ENCODE measurements at regions not wholly inside any gene's neighbourhood (a gene's known extent, or its start where the extent isn't known, plus 50 kb on each side); places are given as distances from the start of the nearest gene placed in this dataset.

DNA sequence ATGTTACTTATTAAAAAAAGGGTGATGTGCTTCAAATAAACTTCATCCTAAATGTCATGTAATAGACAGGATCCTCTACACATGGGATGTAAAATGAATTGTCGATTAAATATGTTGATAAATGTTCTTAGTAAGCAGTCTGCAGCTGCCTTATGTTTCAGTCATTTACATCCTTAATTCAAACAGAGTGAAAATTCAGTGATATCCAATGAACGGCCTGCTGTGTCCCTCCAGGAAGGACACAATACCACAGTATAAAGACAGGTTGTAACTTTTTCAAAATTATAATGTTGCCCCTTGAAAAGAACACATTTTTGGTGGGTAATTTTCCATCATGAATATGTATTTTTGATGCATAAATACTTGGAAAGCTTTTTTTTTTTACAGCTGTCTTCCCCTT is 266.5 kb upstream of the SEMA3A start:
- ATAC-seq (no peak), FAIRE-seq (no peak), DNase-seq (ENCODE audit: low read depth in 1 of 2, low spot score in 1 of 2) (no peak)
- TF ChIP-seq NR3C1 (IDR thresholded peaks at IDR 0.05) = no peak
- TF ChIP-seq, protein P1, sequence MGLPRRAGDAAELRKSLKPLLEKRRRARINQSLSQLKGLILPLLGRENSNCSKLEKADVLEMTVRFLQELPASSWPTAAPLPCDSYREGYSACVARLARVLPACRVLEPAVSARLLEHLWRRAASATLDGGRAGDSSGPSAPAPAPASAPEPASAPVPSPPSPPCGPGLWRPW (IDR thresholded peaks at IDR 0.05) = no peak
- TF ChIP-seq RFX5 (IDR thresholded peaks at IDR 0.05) = no peak
- TF ChIP-seq POLR2AphosphoS2 (conservative IDR thresholded peaks at IDR 0.05; ENCODE audit: low read length) = no peak
- TF ChIP-seq CBX8 (IDR thresholded peaks at IDR 0.05) = no peak
- no peak for TF ChIP-seq NPAS2 (CRISPR knock-in tag; IDR thresholded peaks at IDR 0.05; ENCODE audit: borderline replicate concordance)
- TF ChIP-seq ZC3H11A (IDR thresholded peaks at IDR 0.05) = no peak
- no peak for TF ChIP-seq EHMT2 (IDR thresholded peaks at IDR 0.05; ENCODE audit: low read depth)
- TF ChIP-seq KDM5A (IDR thresholded peaks at IDR 0.05) = no peak
- WGBS (ENCODE audit: missing lambda C conversion rate) = 75% methylated on average over 2 of the region's 2 CpGs
- H3K9me3 ChIP-seq = no peaks in the 10 kb centered on the region
- CTCF ChIA-PET = no interaction called here
- POLR2A ChIA-PET = no interaction called here
- H3K4me3 ChIP-seq = no peak overlapping the region
- H3K4me2 ChIP-seq = no peak overlapping the region
- H3K27ac ChIP-seq = no peak overlapping the region
- H3K4me1 ChIP-seq = no peaks in the 10 kb centered on the region

DNA sequence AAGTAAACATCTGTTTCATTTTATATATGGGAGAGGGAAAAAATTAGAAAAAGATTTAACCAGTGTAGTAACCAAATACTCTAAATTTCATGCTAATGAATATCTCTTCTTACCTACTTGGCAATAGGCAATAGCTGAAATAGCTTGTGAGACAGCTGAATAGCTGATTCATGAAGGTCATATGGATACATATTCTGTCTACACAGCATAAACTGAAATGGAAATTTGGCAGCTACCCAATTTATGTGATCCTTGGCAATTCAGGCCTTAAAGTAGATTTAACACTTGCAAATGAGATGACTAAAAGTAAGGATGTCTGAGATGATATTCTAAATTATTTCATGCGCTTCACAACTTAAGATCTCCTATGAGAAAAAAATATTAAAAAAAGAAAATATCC is 261.2 kb upstream of the SEMA3A start:
- CTCF ChIA-PET = interaction anchor here (0.6 kb wide), 1 partner anchor 805 kb away, joined by 3 read pairs; no protein-coding TSS in a partner anchor
- no peak for ATAC-seq
- WGBS (ENCODE audit: missing lambda C conversion rate) = 98% methylated on average over 1 of the region's 1 CpG

DNA sequence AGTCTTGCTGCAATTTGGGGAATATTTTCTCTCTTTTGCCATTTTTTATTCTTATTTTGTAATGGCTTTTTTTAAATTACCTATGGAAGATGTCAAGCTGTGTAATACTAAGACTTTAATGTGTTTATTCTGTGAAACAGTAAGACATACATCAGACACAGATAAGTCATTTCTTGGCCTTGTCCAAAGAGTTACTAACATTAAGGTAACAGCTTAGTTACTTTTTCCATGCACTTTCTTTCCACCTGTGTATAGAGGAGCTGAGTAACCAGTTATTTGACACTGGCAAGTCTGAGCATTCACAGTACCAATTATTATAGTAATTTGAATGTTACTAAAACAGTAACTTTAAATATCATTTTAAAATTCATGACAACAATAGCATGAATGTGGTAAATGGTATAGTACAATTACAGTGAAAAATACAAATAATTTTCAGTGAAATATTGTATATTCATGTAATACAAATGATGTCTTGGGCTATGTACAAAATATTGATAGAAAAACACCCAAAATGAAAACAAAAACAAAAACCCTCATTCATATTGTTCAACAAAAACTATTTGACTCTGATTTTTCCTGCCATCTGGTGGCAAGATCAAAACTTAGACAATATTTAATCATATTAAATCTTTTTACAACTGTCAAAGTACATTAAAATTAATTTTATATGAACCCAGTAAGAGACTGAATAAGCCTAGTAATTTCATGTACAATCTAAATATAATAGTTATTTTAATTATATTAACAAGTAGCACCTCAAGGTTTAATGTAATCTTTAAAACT is 259.8 kb upstream of the SEMA3A start:
- CTCF ChIA-PET = no interaction called here
- ATAC-seq (no peak), DNase-seq (ENCODE audit: low read depth in 1 of 2, low spot score in 1 of 2) (no peak)

More for the DNA sequence above, 261.2 kb upstream of the SEMA3A start:
- H3K4me2 ChIP-seq = no peak overlapping the region
- H3K4me3 ChIP-seq = no peak overlapping the region
- FAIRE-seq (no peak), DNase-seq (ENCODE audit: low read depth in 1 of 2, low spot score in 1 of 2) (no peak)
- no peaks in the 10 kb centered on the region for H3K9me3 ChIP-seq
- H3K4me1 ChIP-seq = peaks cover 7% of the 10 kb centered on the region
- POLR2A ChIA-PET = no interaction called here
- no peak overlapping the region for H3K27ac ChIP-seq
- TF ChIP-seq BHLHE40 (IDR thresholded peaks at IDR 0.05; ENCODE audit: low read depth, low read length) = no peak
- TF ChIP-seq NFE2L2 (conservative IDR thresholded peaks at IDR 0.05; ENCODE audit: low read length) = no peak
- no peak for TF ChIP-seq SREBF2 (IDR thresholded peaks at IDR 0.05)
- peak; percentile 90 for TF ChIP-seq MAFK (IDR thresholded peaks at IDR 0.05; ENCODE audit: partially characterized antibody)
- TF ChIP-seq NPAS2 (CRISPR knock-in tag; IDR thresholded peaks at IDR 0.05; ENCODE audit: borderline replicate concordance) = no peak
- no peak for TF ChIP-seq FOSB (CRISPR knock-in tag; IDR thresholded peaks at IDR 0.05)

More for the DNA sequence above, 259.8 kb upstream of the SEMA3A start:
- no peak overlapping the region for H3K4me3 ChIP-seq
- no peaks in the 10 kb centered on the region for H3K9me3 ChIP-seq
- peaks cover 13% of the 10 kb centered on the region for H3K4me1 ChIP-seq
- FAIRE-seq = no peak
- POLR2A ChIA-PET = no interaction called here
- H3K27ac ChIP-seq = no peak overlapping the region
- TF ChIP-seq HOXA7 (CRISPR knock-in tag; IDR thresholded peaks at IDR 0.05) (no peak), RAD21 (conservative IDR thresholded peaks at IDR 0.05 in 1 of 2, IDR thresholded peaks at IDR 0.05 in 1 of 2) (peak; percentile 36 to 54), EHF (CRISPR knock-in tag; IDR thresholded peaks at IDR 0.05) (no peak), CBX2 (IDR thresholded peaks at IDR 0.05; ENCODE audit: borderline replicate concordance, low read depth) (no peak), RNF2 (IDR thresholded peaks at IDR 0.05; ENCODE audit: borderline replicate concordance, low read depth) (no peak), POLR2AphosphoS2 (conservative IDR thresholded peaks at IDR 0.05; ENCODE audit: low read length) (no peak), SMC3 (IDR thresholded peaks at IDR 0.05) (peak; percentile 61; the same call in 2 of the 3 replicates), CEBPB (IDR thresholded peaks at IDR 0.05) (no peak), POLR2A (IDR thresholded peaks at IDR 0.05; ENCODE audit: low read length) (no peak), NFE2L2 (conservative IDR thresholded peaks at IDR 0.05; ENCODE audit: low read length) (no peak), JUNB (IDR thresholded peaks at IDR 0.05) (no peak), NR3C1 (IDR thresholded peaks at IDR 0.05) (no peak), SREBF2 (IDR thresholded peaks at IDR 0.05) (no peak)
- TF ChIP-seq, protein P2, sequence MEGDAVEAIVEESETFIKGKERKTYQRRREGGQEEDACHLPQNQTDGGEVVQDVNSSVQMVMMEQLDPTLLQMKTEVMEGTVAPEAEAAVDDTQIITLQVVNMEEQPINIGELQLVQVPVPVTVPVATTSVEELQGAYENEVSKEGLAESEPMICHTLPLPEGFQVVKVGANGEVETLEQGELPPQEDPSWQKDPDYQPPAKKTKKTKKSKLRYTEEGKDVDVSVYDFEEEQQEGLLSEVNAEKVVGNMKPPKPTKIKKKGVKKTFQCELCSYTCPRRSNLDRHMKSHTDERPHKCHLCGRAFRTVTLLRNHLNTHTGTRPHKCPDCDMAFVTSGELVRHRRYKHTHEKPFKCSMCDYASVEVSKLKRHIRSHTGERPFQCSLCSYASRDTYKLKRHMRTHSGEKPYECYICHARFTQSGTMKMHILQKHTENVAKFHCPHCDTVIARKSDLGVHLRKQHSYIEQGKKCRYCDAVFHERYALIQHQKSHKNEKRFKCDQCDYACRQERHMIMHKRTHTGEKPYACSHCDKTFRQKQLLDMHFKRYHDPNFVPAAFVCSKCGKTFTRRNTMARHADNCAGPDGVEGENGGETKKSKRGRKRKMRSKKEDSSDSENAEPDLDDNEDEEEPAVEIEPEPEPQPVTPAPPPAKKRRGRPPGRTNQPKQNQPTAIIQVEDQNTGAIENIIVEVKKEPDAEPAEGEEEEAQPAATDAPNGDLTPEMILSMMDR (IDR thresholded peaks at IDR 0.05) = peak; percentile 24; the same call in 1 of the 3 replicates
- TF ChIP-seq, protein P3, sequence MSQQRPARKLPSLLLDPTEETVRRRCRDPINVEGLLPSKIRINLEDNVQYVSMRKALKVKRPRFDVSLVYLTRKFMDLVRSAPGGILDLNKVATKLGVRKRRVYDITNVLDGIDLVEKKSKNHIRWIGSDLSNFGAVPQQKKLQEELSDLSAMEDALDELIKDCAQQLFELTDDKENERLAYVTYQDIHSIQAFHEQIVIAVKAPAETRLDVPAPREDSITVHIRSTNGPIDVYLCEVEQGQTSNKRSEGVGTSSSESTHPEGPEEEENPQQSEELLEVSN (IDR thresholded peaks at IDR 0.05; ENCODE audit: borderline replicate concordance, low read depth) = no peak
- TF ChIP-seq, protein P4, sequence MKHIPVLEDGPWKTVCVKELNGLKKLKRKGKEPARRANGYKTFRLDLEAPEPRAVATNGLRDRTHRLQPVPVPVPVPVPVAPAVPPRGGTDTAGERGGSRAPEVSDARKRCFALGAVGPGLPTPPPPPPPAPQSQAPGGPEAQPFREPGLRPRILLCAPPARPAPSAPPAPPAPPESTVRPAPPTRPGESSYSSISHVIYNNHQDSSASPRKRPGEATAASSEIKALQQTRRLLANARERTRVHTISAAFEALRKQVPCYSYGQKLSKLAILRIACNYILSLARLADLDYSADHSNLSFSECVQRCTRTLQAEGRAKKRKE (CRISPR knock-in tag; IDR thresholded peaks at IDR 0.05; ENCODE audit: low read depth) = no peak
- TF ChIP-seq, protein P5, sequence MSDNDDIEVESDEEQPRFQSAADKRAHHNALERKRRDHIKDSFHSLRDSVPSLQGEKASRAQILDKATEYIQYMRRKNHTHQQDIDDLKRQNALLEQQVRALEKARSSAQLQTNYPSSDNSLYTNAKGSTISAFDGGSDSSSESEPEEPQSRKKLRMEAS (IDR thresholded peaks at IDR 0.05) = no peak
- H3K4me2 ChIP-seq = no peak overlapping the region
